Nephron (organoid): ENCODE measurements at regions not wholly inside any gene's neighbourhood (a gene's known extent, or its start where the extent isn't known, plus 50 kb on each side); places are given as distances from the start of the nearest gene placed in this dataset.

ENCODE experiments used
- H3K27ac Mint-ChIP-seq, 3 experiments: 2 replicates each; pipeline ENCODE4 v1.8.0; 2020; ENCODE audit warnings: mixed read lengths in 3 of 3, mild to moderate bottlenecking in 2 of 3, moderate library complexity in 1 of 3
- H3K27me3 Mint-ChIP-seq: 2 replicates; pipeline ENCODE4 v1.8.0; 2021; ENCODE audit warnings: low read depth, mild to moderate bottlenecking, moderate library complexity, mixed read lengths
- H3K36me3 Mint-ChIP-seq: 2 replicates; pipeline ENCODE4 v1.8.0; 2020; ENCODE audit warnings: low read depth, mixed read lengths
- H3K4me1 Mint-ChIP-seq: 2 replicates; pipeline ENCODE4 v1.8.0; 2020; ENCODE audit warnings: mixed read lengths
- H3K4me3 Mint-ChIP-seq, 3 experiments: 2 replicates each; pipeline ENCODE4 v1.8.0; 2020; ENCODE audit warnings: mild to moderate bottlenecking in 3 of 3, mixed read lengths in 3 of 3, moderate library complexity in 2 of 3
- H3K9me3 Mint-ChIP-seq: 2 replicates; pipeline ENCODE4 v1.8.0; 2020; ENCODE audit warnings: mixed read lengths
- CTCF ChIP-seq, 3 experiments: fragments of 200-600 bp; sonication (generic); IDR thresholded peaks; one replicate each; pipeline ENCODE4 v1.5.0; 2021; ENCODE audit warnings: antibody characterized with exemption in 3 of 3; ENCODE audit not compliant: unreplicated experiment in 3 of 3

DNA sequence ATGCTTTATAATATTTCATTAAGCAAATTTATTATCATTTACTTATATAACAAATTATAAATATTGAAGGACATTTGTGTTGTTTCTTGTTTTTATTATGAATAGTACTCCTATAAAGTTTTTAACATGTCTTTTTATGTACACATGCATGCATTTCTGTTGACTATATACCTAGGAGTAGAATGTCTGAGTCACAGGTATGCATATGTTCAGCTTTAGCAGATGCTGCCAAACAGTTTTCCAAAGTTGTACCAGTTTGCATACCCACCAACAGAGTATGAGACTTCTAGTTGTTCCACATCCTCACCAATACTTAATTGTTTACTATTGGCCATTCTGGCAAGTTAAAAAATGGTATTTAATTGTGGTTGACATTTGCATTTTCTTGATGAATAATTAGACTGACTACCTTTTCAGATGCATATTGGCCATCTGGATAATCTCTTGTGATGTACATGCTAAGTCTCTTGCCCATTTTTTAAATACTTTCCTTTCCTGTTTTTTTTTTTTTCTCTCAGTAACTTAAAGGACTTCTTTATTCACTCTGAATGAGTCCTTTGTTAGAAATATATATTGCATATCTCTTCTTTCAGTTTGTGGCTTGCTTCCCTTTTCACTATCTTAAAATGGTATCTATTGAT, 132.2 kb upstream of the TRIM2 start:
- peaks cover 2% of the 10 kb centered on the region for H3K9me3 Mint-ChIP-seq
- H3K4me1 Mint-ChIP-seq = no peaks in the 10 kb centered on the region
- H3K27me3 Mint-ChIP-seq = no peaks in the 10 kb centered on the region
- no peak overlapping the region for H3K27ac Mint-ChIP-seq
- H3K36me3 Mint-ChIP-seq = no peaks in the 10 kb centered on the region
- no peak for TF ChIP-seq CTCF (IDR thresholded peaks at IDR 0.05; ENCODE audit: unreplicated experiment in 3 of 3)
- no peak overlapping the region for H3K4me3 Mint-ChIP-seq

GRCh38 chr4:153072661-153073060, 131.6 kb upstream of the TRIM2 start:
- Mint-ChIP-seq H3K27me3 (no peaks in the 10 kb centered on the region), H3K9me3 (peaks cover 2% of the 10 kb centered on the region), H3K36me3 (no peaks in the 10 kb centered on the region), H3K4me3 (no peak overlapping the region), H3K27ac (no peak overlapping the region), H3K4me1 (no peaks in the 10 kb centered on the region)
- no peak for TF ChIP-seq CTCF (IDR thresholded peaks at IDR 0.05; ENCODE audit: unreplicated experiment in 3 of 3)

DNA sequence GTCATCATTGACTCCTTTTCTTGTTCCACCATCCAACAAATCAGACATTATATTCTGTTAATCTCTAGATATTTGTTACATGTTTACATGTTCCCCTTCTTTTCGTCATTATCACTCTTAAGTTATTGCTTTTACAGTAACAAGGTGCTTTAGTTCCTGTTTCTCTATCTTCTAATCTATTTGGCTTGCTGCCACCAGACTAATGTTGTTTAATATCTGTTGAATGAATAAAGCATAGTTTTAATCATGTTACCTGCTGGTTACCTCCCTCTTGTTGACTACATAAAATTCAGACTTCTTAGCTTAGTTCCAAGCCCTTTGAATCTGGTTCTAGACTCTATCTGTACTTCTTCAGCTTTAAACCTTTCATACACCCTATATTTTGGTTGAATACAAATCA, 129.8 kb upstream of the TRIM2 start:
- no peaks in the 10 kb centered on the region for H3K4me1 Mint-ChIP-seq

GRCh38 chr4:153074936-153075630, 129.2 kb upstream of the TRIM2 start:
- Mint-ChIP-seq H3K4me1 (no peaks in the 10 kb centered on the region), H3K27ac (no peak overlapping the region), H3K27me3 (no peaks in the 10 kb centered on the region), H3K36me3 (no peaks in the 10 kb centered on the region), H3K4me3 (no peak overlapping the region), H3K9me3 (peaks cover 2% of the 10 kb centered on the region)
- TF ChIP-seq CTCF (IDR thresholded peaks at IDR 0.05; ENCODE audit: unreplicated experiment in 3 of 3) = no peak

More for the DNA sequence above, 129.8 kb upstream of the TRIM2 start:
- Mint-ChIP-seq H3K27ac (no peak overlapping the region), H3K4me3 (no peak overlapping the region), H3K36me3 (no peaks in the 10 kb centered on the region), H3K9me3 (peaks cover 2% of the 10 kb centered on the region), H3K27me3 (no peaks in the 10 kb centered on the region)
- no peak for TF ChIP-seq CTCF (IDR thresholded peaks at IDR 0.05; ENCODE audit: unreplicated experiment in 3 of 3)

DNA sequence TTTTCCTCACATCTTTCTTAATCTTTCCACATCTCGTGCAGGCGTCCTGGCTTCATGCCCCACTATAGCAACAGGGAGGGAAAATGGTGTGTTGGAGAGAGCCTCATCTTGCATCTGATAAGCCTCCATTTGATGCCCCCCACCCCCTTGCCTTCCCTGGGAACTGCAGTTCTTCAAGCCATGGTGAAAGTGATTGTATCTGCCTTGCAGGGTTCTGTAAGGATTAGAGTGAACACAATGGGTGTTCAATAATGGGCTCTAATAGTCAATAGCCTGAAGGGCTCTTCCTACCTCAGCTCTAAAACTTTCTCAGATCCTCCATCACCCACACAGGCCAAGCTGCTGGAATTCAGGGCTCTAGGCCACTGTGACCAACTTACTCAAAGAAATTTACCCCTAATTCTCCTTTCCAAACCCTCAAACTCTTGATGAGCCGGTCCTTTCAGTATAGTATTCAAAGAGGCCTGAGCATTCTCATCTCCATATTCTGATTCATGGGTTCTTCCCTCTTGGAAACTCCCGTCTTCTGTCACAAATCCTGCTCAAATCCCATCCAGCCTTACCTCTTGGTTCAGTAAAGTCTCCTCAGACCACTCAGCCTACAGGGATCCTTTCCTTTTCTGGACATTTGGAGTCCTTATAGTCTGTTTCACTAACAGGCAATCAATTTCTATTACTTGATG, 128.3 kb upstream of the TRIM2 start:
- TF ChIP-seq CTCF (IDR thresholded peaks at IDR 0.05; ENCODE audit: unreplicated experiment in 3 of 3) = no peak
- Mint-ChIP-seq H3K9me3 (peaks cover 2% of the 10 kb centered on the region), H3K36me3 (no peaks in the 10 kb centered on the region), H3K4me3 (no peak overlapping the region), H3K4me1 (no peaks in the 10 kb centered on the region), H3K27ac (no peak overlapping the region), H3K27me3 (no peaks in the 10 kb centered on the region)
